Gastroesophageal sphincter (tissue), 3 donors: ENCODE measurements at regions not wholly inside any gene's neighbourhood (a gene's known extent, or its start where the extent isn't known, plus 50 kb on each side); places are given as distances from the start of the nearest gene placed in this dataset.

ENCODE experiments used
- EP300 ChIP-seq: sonication (generic); formaldehyde crosslinking; IDR thresholded peaks from one replicate; pipeline ENCODE4 v1.6.1; 2017; ENCODE audit warnings: antibody characterized with exemption, mild to moderate bottlenecking
- POLR2A ChIP-seq, 2 donors: fragments of 450-650 bp; IDR thresholded peaks; one replicate each; pipeline ENCODE4 v1.6.1; 2017; ENCODE audit warnings: antibody characterized with exemption in 2 of 2, mild to moderate bottlenecking in 2 of 2, moderate library complexity in 1 of 2
- TF ChIP-seq, protein P1 (sequence below), 4 experiments: fragments of 200-600 bp in 2 of 4; fragments of 450-650 bp in 2 of 4; sonication (generic) in 1 of 4; IDR thresholded peaks; one replicate each; pipeline ENCODE4 v1.5.1; 2017 to 2019; ENCODE audit warnings: antibody characterized with exemption in 4 of 4, mild to moderate bottlenecking in 2 of 4, moderate library complexity in 2 of 4

DNA sequence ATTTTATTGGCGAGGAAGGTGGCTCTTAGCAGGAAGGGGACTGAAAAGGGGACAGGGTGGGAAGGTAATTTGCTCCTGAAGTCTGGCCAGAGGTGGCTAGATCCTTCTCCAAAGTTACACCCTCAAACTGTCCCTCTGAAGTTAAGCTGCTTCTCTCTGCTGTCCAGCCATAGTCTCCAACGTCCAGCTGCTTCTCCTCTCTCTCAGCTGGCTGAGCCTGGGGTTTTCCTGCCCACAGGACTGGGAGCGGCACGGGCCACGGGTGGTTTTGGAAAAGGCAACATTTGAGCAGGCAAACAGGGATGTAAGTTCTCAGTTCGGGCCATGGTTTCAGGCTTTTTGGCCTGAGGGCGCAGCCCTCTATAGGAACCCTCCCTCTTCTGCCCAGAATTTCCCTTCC lies 128.3 kb downstream of the YIPF5 start:
- TF ChIP-seq, protein P1, sequence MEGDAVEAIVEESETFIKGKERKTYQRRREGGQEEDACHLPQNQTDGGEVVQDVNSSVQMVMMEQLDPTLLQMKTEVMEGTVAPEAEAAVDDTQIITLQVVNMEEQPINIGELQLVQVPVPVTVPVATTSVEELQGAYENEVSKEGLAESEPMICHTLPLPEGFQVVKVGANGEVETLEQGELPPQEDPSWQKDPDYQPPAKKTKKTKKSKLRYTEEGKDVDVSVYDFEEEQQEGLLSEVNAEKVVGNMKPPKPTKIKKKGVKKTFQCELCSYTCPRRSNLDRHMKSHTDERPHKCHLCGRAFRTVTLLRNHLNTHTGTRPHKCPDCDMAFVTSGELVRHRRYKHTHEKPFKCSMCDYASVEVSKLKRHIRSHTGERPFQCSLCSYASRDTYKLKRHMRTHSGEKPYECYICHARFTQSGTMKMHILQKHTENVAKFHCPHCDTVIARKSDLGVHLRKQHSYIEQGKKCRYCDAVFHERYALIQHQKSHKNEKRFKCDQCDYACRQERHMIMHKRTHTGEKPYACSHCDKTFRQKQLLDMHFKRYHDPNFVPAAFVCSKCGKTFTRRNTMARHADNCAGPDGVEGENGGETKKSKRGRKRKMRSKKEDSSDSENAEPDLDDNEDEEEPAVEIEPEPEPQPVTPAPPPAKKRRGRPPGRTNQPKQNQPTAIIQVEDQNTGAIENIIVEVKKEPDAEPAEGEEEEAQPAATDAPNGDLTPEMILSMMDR (IDR thresholded peaks at IDR 0.05), result no peak
- TF ChIP-seq POLR2A (IDR thresholded peaks at IDR 0.05) (no peak), EP300 (no peak)
